Mesenteric fat pad (tissue), 1 donor: ENCODE measurements at regions not wholly inside any gene's neighbourhood (a gene's known extent, or its start where the extent isn't known, plus 50 kb on each side); places are given as distances from the start of the nearest gene placed in this dataset.
"Not testable (repeated sequence)": the region's sequence is repeated elsewhere in the genome, so short reads cannot be mapped to it uniquely, and the experiment has no call there.

Experiments
- DNase-seq: peaks from one replicate; pipeline ENCODE4 v3.0.0-alpha.2; 2020; ENCODE audit warnings: low spot score
- donor health status: DM: yes; HTN: yes; CAD: no.

DNA sequence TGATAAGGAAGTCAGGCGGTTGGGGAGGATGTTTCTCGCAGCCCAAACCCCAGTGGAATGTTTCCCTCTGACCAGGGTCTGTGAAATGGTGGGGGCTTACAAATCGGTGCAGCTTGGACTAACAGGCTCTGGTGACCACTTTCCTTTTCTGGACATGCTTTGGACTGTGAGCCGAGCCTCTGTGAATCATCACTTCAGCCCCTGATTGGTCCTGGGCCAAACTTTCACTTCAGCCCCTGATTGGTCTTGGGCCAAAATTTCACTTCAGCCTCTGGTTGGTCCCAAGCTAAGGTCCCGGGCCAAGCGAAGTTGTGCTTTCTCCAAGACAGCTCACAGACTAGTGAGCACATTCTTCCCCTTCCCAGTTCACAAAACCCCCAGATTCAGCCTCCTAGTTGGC, 223.7 kb upstream of the ANKRD20A1 start:
- DNase-seq: not testable (repeated sequence)

DNA sequence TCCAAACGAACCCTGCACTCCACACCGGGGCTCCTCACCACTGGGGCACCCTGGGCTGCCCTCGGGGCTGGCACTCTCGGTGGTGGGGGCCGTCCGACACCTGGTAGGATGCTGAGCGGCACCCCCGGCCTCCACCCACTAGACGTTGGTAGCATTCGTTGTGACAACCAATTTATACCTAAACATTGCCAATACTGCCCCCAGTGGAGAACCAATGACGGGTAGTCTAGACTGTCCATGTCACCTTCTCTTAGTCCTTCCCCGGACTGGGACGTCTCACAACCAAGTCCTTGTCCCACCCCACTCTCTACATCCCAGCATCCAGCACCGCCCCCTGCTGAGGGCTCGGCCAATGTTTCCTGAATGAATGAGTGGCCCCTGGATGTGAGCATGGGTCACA, 246.8 kb upstream of the ANKRD20A1 start:
- not testable (repeated sequence) for DNase-seq

DNA sequence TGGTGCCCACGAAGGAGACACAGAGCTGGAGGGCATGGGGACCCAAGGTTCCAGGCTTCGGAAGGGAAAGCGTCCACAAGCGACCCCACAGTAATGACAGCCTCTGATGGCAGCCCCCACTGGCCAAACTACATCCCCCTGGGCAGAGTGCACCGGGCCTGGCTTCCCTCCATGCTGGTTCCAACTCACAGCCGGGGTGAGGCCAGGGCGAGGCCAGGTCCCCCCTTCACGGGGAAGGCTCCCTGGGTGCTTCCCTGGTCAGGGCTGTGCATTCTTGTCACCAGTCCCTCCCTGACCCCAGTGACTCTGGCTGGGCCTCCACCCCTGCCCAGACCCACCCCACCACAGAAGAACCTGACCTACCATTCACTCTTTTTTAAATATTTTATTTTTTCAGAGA, 248.9 kb upstream of the ANKRD20A1 start:
- not testable (repeated sequence) for DNase-seq

DNA sequence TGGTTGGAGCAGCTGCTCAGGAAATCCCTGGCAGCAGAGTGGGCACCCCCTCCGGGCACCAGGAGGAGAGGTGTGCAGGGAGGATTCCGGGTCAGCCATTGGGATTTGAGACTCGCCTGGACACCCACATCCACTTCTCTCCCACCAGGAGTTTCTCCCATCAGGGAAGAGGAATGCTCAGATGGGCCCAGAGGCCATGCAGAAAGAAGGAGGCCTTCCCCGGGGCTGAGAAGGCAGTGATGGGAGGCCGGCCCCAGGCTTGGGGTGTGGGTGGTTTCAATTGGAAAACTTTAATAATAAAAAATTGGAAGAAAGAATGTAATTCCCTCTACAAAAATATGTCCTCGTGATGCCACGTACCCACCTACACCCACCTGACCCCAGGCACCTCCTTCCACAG, 249.3 kb upstream of the ANKRD20A1 start:
- not testable (repeated sequence) for DNase-seq

DNA sequence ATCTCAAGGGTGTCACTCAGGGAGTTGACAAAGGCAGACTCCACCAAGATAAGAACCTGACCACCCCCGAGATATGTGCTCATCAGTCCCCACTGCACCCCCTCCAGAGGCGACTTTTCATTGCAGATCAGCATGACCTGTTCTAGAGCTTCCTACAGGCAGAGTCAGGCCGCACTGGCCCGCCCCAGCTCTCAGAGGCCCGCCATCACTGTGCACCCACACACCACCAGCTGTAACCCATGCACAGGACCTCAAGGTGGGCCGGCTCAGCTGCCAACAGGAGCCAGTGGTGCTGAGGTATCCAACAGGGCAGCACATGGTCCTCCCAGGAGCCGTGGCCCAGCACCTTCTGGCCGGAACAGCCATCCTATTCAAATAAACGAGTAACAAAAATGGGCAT, 253.6 kb upstream of the ANKRD20A1 start:
- DNase-seq: not testable (repeated sequence)

DNA sequence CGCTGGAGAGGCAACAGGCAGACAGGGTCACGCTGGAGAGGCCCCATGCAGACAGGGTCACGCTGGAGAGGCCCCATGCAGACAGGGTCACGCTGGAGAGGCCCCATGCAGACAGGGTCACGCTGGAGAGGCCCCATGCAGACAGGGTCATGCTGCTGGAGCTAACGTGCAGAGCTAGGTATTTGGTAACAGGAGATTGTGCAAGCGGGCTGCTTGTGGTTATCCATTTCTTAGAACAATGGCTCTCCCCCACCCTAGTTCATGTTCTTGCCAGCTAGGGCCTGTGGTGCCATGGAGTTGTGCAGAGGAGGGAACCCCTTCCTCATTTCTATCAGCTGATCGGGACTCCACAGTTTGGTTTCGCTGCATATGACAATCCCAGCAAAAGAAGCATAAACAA, 255.1 kb upstream of the ANKRD20A1 start:
- not testable (repeated sequence) for DNase-seq

DNA sequence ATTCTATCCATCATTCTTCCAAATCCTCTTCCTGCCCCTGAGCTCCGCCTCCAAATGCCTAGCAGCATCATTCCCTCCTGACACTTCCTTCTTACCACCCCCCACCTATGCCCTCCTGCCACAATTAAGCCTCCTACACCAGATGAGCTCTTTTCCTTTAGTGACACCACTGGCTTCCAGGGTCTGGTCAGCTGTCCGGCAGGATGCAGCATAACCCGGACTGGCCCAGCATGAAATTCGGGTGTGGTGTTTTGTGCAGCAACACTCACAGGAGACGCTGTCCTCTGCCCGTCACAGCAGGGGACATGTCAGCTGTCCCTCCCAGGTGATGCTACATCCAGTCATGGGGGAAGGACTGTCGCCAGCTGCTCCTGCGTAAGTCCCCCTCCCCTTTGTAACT, 266.3 kb upstream of the ANKRD20A1 start:
- not testable (repeated sequence) for DNase-seq

DNA sequence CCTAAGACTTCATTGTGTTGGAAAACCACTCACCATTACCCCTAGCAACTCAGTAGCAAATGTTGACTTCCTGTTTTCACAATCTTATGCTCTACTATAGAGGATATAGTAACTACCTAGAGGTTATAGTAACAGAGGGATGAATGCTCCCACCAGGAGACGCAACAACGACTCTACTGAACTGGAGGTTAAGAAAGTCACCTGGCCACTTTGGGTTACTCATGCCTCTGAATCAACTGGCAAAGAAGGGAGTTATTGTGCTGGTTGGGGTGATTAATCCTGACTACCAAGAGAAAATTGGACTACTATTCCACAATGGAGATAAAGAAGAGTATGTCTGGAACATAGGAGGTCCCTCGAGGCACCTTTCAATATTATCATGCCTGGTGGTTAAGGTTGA, 302.9 kb upstream of the ANKRD20A1 start:
- DNase-seq: not testable (repeated sequence)

DNA sequence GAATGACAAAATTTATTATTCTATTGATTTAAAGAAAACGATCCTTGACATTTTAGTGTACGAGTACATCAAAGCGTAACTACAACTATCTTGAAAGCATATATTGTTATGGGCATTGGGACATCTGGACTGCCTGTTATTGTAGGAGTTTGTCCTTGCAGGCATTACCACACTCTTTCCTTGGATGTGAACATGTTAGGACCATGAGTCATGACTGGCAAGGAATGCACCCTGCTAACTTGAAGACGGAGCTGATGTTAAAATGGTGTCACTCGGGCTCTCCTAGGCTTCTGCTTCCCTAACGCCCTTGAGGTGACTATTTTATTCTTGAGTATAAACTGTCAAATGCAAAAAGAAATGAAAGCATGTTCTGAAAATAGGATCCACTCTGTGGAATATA, 308.7 kb upstream of the ANKRD20A1 start:
- DNase-seq: not testable (repeated sequence)

DNA sequence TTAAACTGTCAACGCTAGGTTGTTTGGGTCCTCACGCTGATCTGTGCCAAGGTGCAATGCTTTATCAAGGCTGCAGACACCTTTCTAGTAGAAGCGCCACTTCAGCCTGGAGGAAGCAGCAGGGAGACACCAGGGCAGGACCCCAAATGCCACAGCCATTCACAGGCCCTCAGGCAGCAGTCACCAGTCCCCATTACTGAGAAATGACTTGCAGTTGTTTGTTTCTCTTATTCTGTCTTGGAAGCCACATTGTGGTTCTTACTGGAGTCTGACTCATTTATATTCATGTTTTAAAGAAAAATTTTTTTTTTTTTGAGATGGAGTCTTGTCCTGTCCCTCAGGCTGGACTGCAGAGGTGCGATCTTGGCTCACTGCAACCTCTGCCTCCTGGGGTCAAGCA, 328.9 kb upstream of the ANKRD20A1 start:
- DNase-seq: not testable (repeated sequence)

DNA sequence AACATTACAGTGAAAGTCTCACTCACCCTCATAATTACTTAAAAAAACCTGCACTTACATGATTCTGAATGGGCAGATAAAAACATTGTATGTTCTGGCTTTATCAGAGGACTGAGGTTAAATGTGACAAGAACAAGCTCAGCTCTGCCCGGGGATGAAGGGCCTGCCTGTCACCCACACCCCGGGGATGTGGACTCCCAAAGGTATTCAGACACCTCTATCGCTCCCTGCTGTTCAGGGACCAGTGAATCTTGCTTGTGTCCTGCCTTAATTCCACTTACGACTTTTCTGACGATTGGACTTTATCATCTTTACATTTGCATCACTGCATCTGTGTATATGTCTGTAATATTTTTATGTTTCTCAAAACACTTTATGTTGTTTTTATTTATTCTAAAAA, 341.8 kb upstream of the ANKRD20A1 start:
- DNase-seq: not testable (repeated sequence)

DNA sequence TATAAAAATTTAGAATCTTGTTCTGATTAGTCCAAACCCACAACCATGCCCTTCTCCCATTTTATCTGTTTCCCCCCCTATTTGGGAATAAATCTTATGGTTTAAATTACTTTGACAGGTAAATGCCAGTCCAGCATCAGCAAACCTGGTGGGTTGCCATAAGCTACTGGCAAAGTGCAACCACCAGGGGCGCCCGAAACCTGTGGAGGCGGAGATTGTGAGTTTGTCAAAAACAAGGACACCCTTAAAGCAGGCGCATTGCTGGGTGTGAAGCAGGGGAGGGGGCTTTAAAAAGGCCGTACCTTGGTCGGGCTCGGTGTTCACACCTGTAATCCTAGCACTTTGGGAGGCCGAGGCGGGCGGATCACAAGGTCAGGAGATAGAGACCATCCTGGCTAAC, 344.1 kb upstream of the ANKRD20A1 start:
- DNase-seq: not testable (repeated sequence)

DNA sequence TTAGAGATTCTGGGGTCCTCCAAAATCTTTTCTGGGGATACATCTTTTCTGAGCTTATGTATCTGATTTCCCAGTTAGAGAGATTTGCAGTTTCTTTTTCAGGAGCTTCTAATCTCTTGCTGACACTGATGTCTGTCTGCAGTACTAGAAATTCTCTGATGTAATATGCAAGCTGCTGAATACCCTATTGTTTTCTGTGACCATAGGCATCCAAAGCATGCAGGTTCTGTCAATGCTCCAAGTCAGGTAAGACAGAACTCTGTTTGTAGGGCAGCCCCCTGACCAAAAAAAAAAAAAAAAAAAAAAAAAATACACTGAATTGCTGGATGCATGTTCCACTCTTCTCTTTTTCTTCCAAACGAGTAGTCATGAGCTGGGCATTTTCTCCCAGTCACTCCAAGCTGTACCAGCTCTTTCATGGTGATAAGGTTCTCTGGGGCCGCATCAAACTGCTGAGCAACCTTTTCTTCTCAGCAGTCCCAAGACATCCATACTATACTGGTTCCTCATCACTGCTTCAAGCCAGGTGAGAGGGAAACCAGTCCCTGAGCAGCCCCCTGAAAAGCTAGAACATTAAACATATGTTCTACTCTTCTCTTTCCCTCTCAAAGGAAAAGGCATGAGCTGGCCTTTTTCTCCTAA, 354.9 kb upstream of the ANKRD20A1 start:
- not testable (repeated sequence) for DNase-seq

DNA sequence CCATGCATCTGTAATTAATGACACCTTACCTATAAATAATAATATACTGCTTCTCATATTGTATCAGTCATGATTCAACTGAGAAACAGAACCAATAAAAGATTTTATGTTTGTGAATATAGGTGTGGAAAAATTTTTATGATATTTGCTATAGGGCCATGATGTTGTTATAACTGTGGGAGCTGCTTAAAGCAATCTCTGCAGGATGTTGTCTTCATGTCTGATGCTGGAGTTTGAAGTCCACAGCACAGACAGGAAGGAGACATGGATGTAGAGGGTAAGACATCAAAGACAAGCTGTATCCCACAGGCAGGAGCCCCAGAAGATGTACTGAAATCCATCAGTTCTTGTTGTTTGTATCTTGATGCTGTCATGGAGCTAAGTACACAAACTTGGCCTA, 366.7 kb upstream of the ANKRD20A1 start:
- DNase-seq: not testable (repeated sequence)

DNA sequence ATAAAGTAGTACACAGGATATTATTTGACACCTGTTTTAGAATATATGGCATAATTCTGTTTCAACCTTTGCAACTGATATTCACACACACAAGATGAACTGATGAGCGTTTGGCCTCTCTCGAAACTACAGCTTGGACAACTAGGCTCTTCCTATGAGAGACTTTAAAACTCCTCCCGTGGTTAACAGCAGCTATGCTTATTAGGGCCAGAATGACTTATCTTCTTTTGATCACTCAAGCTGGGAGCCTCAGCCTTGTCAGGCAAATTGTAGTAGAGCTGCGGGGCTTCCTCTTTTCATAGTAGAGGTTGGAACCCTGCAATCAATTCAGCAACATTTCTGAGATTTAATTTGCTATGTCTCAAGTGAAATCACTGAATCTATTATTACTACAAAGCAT, 381.3 kb upstream of the ANKRD20A1 start:
- DNase-seq: not testable (repeated sequence)

DNA sequence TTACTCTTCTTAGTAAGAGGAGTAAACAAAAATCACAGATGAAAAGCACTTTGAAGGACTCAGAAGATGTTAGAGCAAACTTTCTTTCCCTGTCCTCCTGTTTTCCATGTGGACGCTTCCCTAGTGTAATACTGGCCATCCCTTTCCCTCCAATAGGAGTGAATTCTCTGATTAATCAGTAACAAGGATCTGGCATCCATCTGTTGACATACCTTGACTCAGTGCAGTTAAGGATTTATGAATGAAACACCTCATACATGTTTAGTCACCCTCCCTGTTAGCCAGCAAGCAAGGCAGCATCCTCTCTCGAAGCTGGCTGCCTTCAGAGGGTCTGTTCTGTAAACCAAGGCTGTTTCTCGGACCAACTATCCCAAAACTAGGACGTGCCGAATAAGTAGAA, 388.0 kb upstream of the ANKRD20A1 start:
- not testable (repeated sequence) for DNase-seq

DNA sequence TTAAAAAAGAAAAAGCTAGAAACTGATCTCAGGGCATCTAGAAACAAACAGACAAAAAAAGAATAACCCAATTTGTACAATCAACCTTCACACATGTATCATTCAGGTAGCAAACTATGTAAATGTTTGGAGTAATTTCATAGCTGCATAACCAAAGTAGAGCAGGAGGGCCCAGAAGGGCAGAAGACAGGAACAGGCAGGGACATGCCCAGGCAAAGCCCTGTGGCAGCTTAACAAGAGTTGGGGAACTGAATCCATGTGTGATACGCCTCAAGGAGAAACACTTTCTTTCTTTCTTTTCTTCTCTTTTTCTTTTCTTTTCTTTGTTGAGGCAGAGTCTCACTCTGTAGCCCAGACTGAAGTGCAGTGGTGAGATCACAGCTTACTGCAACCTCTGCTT, 390.4 kb upstream of the ANKRD20A1 start:
- DNase-seq: not testable (repeated sequence)

DNA sequence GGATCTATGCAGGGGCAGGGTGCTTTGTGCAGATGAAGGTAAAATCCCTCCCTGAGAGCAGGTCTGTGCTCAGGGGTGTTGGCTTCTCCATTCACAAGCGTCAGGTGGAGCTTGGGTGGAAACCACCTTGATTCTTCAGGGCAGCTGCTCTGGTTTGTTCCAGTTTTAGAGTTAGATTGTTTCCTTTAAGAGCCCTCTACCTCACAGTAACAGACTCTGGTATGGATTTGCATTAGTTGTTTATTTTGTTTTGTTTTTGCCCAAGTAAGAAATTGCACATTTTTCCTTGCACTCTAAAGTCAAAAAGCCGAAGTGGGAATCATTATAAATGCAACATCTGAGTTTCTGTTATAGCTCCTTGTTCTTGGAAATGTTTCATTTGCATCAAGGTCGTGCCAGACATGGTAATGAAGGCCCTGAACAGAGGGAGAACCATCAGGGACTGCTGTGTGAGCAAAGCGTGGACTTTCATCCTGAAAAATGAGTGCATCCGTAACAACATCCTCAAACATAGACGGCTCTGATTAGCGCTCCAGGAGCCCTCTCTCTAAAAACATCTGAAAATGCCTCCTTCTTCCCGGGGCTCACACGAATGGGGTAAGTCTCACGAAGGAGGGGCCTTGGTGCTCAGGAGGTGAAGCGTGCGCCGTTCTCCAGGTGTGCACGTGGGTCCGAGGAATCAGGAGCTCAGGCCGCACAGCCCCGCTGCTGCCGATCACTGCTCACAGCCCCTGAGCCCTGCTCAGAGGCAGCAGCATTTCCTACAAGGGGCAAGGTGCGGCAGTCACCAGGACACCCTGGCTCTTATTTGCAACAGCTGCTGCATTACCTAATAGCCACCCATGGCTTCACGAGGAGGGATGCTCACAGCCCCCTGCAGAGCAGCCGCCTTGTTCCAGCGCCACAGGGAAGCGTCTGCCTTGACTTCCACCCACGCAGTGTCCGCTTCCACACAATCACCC, 396.7 kb upstream of the ANKRD20A1 start:
- not testable (repeated sequence) for DNase-seq

DNA sequence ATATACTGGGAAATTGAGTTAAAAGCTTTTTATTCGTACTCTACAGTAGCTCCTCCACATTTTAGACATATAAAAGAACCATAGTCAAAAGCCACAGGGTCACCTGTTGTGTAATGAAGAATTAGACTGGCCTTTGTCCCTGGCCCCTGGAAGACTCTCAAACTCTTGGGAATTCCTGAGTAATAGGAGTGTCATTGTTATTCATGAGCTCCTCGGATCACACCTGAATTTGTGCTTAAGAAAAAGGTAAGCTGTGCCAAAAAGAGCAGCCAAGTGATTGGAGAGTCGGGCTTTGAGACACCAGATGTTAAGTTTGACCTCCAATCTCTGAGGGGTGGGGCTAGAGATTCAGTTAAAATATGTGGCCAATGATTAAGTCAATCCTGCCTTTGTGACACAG, 405.8 kb upstream of the ANKRD20A1 start:
- not testable (repeated sequence) for DNase-seq

DNA sequence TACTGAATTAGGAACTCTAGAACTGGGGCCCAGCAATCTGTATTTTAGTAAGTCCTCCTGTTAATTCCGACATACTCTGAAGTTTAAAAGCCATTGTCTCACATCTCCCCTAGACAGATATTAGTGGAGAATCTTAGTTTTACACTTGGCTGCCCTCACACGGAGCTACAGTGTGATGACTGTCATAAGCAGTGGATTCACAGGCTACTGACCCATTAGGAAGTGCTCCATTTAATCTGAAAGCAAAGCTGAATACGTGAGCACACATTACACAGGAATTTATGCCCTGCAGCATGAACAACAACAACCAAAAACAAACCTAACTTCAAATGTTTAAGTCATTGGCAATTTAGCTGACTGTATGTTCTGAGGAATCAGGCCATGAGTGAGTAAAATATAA, 416.4 kb upstream of the ANKRD20A1 start:
- DNase-seq: not testable (repeated sequence)

DNA sequence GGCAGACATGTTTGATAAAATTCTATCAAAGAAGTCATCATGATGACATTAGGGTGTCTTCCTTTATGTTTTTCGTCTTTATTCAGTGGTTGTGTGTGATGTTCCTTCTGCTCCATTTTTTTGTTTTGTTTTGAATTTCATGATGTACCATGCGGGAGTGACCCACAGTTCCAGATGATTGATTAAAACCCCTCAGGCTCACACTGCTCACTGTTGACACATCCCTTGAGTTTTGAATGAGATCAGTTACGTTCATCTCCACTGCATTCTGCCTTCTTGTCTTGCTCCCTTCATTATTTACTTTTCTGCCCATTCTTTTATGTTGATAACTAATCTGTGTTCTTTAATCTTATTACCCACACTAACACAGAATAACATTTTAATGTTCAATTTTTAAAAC, 421.7 kb upstream of the ANKRD20A1 start:
- not testable (repeated sequence) for DNase-seq

DNA sequence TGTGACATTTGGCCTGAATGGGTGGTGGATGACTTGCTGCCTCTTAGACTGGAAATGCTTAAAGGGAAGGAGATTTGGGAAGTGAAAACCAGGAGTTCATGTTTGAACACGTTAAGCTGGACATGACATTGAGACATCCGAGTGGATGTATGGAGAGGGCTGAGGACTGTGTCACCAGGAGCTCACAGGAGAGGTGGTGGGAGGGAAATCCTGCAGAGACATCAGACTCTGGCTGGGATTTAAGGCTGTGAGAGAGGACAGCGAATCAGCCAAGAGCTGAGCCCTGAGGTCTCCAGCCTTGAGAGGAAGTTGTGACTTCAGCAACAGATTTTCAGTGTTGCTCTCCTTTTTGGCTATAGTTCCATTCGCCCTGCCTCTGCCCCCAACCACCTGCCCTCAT, 432.5 kb upstream of the SPATA31A3 start:
- not testable (repeated sequence) for DNase-seq
